GM21360 (cell line): ENCODE measurements at regions not wholly inside any gene's neighbourhood (a gene's known extent, or its start where the extent isn't known, plus 50 kb on each side); places are given as distances from the start of the nearest gene placed in this dataset.
"Not testable (repeated sequence)": the region's sequence is repeated elsewhere in the genome, so short reads cannot be mapped to it uniquely, and the experiment has no call there.

Source experiments
- ATAC-seq: cut with Tn5 transposase; IDR thresholded peaks from one replicate; pipeline ENCODE4 v1.9.1; 2021; ENCODE audit warnings: mild to moderate bottlenecking, moderate library complexity; ENCODE audit not compliant: unreplicated experiment

DNA sequence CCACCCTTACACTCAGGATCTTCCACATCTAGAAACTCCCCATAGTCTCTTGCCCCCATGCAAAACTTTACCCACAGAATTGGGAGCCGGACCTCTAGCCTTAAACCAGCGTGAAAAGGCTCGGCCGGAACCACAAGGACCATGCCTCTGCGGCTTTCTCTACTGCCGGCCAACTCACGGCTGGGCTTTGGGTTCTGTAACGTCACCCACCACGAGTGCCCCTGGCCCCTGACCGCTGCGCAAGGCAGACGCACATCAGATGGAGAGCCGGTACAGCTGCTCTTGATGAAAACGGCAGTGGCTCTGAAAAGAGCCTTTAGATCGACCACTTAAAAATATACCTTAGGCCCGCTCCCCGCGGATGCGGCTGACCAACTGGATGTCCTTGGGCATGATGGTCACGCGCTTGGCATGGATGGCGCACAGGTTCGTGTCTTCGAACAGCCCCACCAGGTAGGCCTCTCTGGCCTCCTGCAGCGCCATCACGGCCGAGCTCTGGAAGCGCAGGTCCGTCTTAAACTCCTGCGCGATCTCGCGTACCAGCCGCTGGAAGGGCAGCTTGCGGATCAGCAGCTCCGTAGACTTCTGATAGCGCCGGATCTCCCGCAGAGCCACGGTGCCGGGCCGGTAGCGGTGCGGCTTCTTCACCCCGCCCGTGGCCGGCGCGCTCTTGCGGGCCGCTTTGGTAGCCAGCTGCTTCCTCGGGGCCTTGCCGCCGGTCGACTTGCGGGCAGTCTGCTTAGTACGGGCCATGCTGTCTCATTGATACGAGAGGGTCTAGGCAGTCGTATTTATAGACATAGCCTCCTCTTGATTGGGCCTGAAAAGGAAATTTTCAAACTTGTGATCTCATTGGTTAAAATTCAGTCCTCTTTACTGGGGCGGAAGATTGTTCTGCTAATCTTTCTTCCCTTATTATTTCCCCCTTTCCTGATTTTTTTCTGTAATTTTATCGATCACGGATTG, 66.3 kb downstream of the FAM72C start:
- not testable (repeated sequence) for ATAC-seq

DNA sequence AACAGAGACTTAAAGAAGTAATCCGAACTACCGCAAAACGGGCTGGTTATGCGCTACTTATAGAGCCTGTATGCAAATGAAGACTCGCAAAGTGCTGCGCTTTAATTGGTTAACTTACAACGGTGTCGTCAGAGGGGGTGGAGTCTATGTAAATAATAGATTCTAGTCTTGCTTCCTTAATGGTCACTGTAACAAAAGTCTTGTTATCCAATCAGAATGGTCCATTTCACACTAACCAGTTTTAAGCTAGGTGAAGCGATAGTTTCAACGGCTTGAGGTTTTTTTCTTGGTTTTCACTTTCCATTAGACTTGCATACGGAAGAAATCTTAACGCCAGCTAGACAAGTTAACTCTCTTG, 67.2 kb downstream of the FAM72C start:
- ATAC-seq: not testable (repeated sequence)

DNA sequence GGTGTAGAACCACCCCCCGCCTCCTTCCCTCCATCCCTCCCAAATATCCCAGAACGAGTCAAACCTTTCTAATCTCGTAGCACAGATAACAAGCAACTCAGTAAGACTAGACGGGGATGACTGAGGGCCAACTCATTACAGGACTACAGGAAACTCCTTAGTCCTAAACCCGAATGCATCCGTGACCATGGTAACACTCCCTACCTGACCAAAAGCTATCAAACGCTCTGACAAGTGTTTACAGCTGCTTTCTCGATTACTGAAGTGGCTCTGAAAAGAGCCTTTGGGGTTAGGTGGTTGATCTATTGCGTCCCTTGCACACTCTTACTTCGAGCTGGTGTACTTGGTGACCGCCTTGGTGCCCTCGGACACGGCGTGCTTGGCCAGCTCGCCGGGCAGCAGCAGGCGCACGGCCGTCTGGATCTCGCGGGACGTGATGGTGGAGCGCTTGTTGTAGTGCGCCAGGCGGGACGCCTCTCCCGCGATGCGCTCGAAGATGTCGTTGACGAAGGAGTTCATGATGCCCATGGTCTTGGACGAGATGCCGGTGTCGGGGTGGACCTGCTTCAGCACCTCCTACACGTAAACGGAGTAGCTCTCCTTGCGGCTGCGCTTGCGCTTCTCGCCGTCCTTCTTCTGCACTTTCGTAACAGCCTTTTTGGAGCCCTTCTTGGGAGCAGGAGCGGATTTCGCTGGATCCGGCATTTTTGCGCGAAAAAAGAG, 67.7 kb downstream of the FAM72C start:
- not testable (repeated sequence) for ATAC-seq

DNA sequence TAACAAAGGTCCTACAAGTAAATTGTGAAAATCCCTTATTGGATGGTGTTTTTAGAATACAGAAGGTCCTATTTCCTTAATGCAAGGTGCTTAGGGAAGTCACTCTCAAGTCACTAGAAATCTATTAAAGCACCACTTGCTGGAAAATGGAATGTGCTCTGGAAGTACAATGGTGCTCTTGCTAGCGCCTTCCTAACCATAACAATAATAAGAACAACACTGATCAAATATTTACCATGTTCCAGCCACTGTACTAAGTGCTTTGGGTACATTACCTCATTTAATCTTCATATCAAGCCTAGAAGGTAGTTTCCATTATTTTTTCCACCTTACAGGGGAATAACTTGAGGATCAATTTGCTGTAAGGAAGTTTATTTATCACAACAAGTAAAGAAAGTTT, 75.4 kb downstream of the FAM72C start:
- not testable (repeated sequence) for ATAC-seq

DNA sequence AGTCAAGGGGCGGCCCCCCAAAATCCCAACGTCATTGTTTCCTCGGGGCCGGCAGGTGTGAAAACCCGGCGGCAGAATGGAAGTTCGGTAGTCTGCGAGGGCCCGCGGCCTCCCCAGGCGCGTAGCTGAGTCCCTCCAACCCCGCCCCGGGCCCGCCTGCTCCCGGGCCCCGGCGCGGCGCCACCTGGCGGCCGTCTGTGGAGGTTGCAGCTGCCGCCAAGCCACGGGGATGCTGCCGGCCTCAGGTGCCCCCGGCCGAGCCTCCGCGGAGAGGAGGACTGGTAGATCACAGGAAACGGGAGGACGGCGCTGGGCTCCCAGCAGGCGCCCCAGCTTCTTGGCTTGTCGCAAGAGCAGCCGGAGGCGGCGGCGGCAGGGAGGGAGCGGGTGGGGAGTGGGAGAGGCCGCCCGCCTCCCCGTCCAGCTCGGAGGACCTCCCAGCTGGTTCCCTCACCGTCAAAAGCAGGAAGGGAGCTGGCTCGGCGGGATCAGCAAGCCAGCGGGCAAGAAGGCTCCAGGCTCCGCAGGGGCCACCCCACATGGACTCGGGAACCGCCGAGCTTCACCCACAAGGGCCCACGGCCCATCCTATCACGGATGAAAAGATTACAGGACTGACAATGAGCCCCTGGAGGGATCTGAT, 86.7 kb downstream of the FAM72C start:
- ATAC-seq: peak; percentile 87

DNA sequence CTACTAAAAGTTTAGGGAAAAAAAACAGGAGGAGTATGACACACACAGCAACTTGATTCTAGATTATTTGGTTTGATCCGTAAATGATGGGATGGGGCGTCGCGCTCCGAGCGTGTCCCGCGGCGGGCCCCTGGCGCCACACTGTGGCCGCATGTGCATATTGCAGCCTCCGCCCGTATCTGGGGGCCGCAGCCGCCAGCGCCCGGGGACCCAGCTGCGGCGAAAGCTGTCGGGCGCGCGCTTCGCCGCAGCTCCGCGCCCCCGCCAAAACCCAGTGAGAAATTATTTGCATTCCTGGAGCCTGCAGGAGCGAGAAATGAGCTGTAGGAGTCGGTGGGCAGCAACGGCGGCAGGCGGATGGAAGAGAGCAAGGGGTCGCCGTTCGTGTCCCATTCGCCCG, 87.3 kb downstream of the FAM72C start:
- ATAC-seq: peak; percentile 77

DNA sequence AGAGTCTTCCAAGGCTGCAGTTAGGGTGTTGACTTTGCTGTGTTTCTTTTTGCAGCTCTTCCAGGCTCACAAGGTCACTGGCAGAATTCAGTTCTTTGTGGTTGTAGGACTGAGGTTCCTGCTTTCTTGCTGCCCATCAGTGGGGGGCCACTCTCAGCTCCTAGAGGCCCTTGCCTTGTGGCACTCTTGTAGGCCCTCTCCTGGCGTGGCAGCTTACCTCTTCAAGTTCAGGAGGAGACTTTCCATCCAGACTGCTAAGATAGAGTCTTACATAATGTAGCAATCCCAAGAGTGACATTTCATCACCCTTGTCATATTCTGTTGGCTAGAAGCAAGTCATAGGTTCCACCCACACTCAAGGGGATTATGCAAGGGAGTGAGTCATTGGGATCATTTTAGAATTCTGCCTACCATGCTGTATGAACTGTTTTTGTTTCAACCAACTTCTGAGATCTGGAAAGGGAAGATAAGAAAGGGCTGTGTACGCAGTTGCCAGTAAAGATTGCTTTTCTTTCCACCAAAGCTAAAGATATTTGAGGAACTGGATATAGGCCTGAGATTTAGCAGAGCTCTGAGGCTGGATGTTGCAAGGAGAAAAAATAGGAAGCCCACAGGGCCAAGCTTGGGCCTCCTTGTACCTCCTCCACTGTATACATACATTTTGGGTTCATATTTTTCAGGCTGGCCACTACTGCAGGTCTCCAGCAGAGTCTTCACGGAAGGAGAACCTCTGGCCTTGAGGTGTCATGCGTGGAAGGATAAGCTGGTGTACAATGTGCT, 91.8 kb downstream of the FAM72C start:
- ATAC-seq: not testable (repeated sequence)

DNA sequence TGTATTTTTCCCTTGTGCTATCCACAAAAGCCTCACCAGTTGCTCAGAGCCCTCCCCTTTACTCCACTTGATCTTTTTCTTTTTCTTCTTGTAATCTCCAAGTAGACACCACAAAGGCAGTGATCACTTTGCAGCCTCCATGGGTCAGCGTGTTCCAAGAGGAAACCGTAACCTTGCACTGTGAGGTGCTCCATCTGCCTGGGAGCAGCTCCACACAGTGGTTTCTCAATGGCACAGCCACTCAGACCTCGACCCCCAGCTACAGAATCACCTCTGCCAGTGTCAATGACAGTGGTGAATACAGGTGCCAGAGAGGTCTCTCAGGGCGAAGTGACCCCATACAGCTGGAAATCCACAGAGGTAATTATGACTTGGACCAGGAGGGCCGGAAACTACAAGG, 95.8 kb downstream of the FAM72C start:
- not testable (repeated sequence) for ATAC-seq

DNA sequence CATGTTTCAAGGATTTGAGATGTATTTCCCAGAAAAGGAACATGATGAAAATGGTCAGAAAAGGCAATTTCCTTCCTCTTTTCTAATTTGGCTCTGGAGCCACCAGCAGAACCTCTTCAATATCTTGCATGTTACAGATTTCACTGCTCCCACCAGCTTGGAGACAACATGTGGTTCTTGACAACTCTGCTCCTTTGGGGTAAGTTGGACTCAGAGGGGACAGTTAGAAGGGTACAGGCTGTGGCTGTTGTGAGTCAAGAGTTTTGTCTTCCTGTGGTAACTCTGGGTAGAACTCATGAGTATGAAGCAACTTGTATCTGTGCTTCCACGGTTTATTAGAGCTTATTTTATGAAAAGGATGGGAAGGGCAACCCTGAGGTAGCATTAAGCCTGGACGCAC, 97.2 kb downstream of the FAM72C start:
- ATAC-seq: not testable (repeated sequence)

DNA sequence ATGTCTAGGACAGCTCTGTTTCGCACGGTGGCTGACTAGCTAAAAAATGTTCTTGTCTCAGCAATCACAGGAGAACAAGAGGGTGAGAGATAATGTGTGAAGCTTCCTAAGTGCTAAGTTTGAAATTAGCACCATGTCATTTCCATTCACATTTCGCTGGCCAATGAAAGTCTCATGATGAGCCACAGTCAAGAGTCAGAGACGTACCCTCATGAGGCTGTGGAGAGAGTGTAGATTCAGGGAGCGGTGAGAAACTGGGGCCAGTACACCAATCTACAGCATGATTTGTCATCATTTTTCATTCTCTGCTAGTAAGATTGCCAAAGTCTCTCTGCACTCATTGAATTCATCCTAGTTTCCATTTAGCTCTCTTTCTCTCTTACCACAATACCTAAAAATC, 98.1 kb downstream of the FAM72C start:
- not testable (repeated sequence) for ATAC-seq

DNA sequence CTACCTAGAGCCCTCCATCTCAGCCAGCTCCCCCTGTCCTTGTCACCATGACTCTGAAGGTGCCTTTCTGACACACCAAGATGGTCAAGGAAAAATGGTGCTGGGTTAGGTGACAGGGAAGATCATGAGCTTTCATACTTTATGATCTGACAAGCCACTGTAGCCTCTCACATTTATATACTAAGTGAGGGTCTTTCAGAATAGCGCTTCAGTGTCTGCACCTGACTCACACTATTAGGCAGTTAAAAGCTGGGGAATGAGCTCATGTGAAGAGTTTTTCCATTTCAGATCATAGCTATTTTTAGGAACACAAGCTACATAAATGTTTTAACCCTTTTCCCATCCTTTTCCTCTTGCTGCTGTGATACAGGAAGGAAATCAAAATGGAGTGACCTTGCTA, 101.4 kb downstream of the FAM72C start:
- ATAC-seq: not testable (repeated sequence)

DNA sequence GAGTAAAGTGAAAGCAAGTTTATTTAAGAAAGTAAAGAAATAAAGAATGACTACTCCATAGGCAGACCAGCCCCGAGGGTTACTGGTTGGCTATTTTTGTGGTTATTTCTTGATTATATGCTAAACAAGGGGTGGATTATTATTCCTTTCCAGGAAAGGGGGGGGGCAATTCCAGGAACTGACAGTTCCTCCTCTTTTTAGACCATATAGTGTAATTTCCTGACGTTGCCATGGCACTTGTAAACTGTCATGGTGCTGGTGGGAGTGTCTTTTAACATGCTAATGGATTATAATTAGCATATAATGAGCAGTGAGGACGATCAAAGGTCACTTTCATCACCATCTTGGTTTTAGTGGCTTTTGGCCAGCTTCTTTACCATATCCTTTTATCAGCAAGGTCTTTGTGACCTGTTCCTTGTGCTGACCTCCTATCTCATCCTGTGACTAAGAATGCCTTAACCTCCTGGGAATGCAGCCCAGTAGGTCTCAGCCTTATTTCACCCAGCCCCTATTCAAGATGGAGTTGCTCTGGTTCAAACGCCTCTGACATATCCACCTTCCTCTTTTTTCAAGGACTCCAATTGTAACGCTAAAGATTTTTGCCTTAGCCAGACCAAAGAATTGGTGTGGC, 104.1 kb downstream of the FAM72C start:
- not testable (repeated sequence) for ATAC-seq

DNA sequence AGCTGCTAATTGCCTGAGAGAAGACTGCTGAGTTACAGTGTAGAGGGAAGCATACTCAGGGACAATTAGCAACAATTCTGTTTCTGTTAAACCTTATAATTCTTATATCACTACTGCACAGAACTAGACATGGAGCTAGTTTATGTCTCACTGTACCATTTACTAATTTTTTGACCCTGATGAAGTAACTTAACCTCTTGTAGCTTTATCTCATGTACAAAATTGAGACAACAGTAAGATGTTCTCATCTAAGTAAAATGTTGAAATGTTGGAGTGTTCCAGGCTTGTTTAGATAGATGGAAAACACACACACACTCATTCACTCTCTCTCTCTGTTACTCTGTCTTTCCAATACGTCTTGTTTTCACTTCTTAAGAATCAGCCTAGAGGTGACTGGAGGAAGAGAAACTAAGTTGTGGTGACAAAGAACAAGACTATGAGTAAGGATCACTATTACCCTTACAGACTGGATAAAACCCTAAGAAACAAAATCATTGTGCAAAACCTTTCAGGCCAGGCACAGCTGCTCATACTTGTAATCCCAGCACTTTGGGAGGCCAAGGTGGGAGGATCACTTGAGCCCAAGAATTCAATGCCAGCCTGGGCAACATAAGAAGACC, 107.8 kb downstream of the FAM72C start:
- peak; percentile 76 for ATAC-seq

DNA sequence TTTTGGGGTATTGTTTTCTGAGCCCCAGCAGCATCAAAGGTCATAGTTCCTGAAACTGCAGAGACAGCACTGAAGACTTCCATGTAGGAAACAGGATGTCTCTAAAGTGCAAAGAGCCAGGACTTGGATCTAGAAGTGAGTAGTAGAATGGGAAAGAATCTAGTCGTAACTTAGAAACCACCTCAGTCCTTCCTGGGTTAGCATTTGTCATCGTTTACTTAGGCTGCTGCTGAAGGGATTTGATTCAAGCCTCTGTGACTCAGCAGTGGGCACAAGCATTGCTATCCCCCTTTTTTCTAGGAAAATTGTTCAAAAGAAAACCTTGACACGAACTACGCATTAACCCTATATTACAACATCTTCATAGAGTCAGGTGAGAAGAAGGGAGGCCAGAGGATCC, 109.1 kb downstream of the FAM72C start:
- not testable (repeated sequence) for ATAC-seq

DNA sequence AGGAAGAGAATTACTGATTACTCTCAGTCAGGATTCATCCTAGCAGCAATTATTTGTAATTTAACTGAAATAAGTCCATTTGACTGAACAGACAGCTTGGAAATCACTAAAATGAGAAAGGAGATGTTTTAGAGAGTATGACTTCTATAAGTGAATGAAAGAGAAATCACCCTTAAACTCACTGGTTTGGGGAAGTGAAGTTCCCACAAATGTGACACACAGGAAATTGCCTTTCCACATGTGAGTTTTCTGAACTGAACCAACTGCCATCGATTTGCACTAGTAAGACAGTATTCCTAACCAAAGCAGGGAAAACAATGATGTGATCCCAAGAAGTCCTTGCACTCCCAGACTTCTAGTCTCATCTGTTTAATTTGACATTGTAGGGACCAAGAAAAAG, 110.5 kb downstream of the FAM72C start:
- ATAC-seq: not testable (repeated sequence)

DNA sequence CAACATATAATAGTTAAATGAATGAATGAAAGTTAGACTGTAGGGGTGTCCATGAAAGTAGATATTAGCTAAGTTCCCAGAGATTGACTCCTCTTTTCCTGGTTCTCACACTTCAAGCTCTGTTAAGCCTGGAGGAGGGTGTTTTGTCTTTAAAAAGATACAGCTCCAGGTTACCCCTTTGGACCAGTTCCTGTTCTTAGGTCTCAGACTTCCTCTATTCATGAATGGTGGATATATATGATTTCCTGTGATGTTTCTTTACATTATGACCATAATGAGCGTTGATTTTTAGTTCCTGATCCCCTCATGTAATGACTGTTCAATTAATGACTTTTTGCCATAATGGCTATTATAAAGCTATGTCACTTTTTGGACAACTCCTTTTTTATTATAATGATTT, 115.9 kb downstream of the FAM72C start:
- not testable (repeated sequence) for ATAC-seq

DNA sequence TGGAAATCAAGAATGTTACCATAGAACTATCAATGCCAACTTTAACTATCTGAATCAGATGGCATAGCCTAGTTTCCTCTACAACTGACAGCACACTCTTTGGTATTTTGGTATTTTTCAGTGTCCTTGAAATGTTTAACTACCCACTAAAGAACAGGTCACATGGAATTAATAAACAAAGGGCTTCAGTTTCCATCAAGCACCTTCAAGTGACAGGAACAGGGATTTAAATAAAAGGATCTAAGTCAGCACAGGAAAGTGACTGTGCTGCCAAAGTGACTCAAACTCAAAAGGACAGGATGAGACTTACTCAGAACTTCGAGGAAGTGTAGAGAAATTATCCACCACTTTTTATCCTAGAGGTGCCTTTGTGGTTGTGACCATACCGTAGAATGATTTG, 117.7 kb downstream of the FAM72C start:
- ATAC-seq: not testable (repeated sequence)

DNA sequence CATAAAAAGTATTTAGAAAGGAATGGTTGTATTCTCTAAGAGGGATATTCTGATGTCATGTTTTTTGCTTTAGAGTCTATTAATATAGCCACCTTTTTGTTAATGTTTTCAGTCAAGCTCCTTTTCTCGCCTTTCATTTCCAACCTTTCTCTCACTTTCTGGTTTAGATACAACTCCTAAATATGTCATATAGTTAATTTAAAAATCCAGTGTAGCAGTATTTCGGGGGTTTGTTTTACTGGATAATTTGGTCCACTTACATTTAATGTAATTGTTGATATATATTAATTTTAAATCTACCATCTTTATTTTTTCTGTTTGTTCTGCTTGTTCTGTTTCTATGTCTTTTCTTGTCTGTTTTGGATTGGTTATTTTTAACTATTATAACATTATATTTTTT, 121.1 kb downstream of the FAM72C start:
- not testable (repeated sequence) for ATAC-seq

DNA sequence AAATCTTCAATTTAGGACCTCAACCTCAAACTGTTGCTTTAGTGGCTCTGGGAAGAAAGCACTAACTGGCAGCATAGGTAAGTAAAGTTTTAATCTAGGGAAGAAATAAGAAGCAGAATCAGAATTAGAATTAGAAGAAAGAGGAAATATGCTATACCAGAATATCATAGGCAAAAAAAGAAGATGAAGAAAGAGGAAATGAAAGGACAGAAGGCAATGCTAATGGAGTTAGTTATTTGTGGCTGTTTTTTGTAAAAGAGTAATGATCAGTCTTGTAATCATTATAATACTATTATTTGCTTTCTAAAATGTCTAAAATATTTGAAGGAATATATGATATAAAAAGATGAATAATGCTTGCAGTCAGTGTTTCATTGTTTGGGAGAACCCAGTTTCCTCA, 122.9 kb downstream of the FAM72C start:
- not testable (repeated sequence) for ATAC-seq

DNA sequence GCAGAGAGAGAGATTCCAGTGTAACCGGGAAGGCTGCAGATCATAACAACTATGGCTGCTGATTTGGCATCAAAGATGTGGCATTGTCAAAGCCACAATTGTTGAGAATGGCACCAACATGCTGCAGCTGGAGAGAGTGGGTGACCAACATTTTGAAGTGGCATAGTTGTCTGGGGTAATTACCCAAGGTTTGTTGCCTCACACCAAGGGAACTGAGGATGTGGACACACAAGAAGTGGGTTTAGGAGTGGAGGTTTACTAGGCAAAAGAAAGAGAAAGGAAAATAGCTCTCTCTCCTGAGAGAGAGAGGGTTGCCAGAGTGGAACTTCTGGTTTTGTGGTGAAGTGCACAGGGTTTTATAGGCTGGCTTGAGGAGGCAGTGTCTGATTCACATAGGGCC, 126.6 kb downstream of the FAM72C start:
- not testable (repeated sequence) for ATAC-seq
